ENCODE measurements at regions not wholly inside any gene's neighbourhood (a gene's known extent, or its start where the extent isn't known, plus 50 kb on each side); places are given as distances from the start of the nearest gene placed in this dataset.
"Not testable (repeated sequence)": the region's sequence is repeated elsewhere in the genome, so short reads cannot be mapped to it uniquely, and the experiment has no call there.

GRCh38 chr5:26329562-26330189 is 708.7 kb downstream of the CDH9 start:
- Histone ChIP-seq H3K9me2 (replicated peaks; ENCODE audit: insufficient read depth) (no peaks in the 10 kb centered on the region), H3K4me2 (peak overlapping the region; percentile 47)

GRCh38 chr5:26326153-26326759 is 712.1 kb downstream of the CDH9 start:
- TF ChIP-seq CTCF (IDR thresholded peaks at IDR 0.05; ENCODE audit: poor library complexity) (no peak), EZH2 (IDR thresholded peaks at IDR 0.05; ENCODE audit: borderline replicate concordance) (no peak), EZH2phosphoT487 (IDR thresholded peaks at IDR 0.05; ENCODE audit: low read depth, severe bottlenecking, unreplicated experiment) (no peak)
- no peak for DNase-seq (ENCODE audit: low spot score)
- H3K4me3 ChIP-seq: no peak overlapping the region
- H3K36me3 ChIP-seq (replicated peaks; ENCODE audit: insufficient read depth, low read depth): no peaks in the 10 kb centered on the region
- H2AFZ ChIP-seq: no peak overlapping the region
- 97% methylated on average over 17 of the region's 17 CpGs for WGBS (ENCODE audit: low lambda C conversion rate, missing lambda C conversion rate)
- no peak overlapping the region for H3K4me2 ChIP-seq
- H3K27me3 ChIP-seq: no peaks in the 10 kb centered on the region
- H3K9me3 ChIP-seq (ENCODE audit: low read depth): no peaks in the 10 kb centered on the region
- H3K4me1 ChIP-seq (ENCODE audit: insufficient read depth): no peaks in the 10 kb centered on the region
- no peaks in the 10 kb centered on the region for H4K20me1 ChIP-seq (ENCODE audit: insufficient read depth, poor library complexity, severe bottlenecking)
- H3K79me2 ChIP-seq: no peaks in the 10 kb centered on the region
- H3K27ac ChIP-seq: no peak overlapping the region
- no peaks in the 10 kb centered on the region for H3K9me2 ChIP-seq (replicated peaks; ENCODE audit: insufficient read depth)

More at GRCh38 chr5:26329562-26330189, 708.7 kb downstream of the CDH9 start:
- no peak overlapping the region for H3K4me3 ChIP-seq
- DNase-seq (ENCODE audit: low spot score): peak; percentile 25
- no peaks in the 10 kb centered on the region for H3K27me3 ChIP-seq
- no peak overlapping the region for H2AFZ ChIP-seq
- TF ChIP-seq EZH2phosphoT487 (IDR thresholded peaks at IDR 0.05; ENCODE audit: low read depth, severe bottlenecking, unreplicated experiment) (no peak), EZH2 (IDR thresholded peaks at IDR 0.05; ENCODE audit: borderline replicate concordance) (no peak), CTCF (IDR thresholded peaks at IDR 0.05; ENCODE audit: poor library complexity) (peak; percentile 72)
- no peak overlapping the region for H3K27ac ChIP-seq
- H3K36me3 ChIP-seq (replicated peaks; ENCODE audit: insufficient read depth, low read depth): no peaks in the 10 kb centered on the region
- H4K20me1 ChIP-seq (ENCODE audit: insufficient read depth, poor library complexity, severe bottlenecking): no peaks in the 10 kb centered on the region
- no peaks in the 10 kb centered on the region for H3K4me1 ChIP-seq (ENCODE audit: insufficient read depth)
- no peaks in the 10 kb centered on the region for H3K9me3 ChIP-seq (ENCODE audit: low read depth)
- no peaks in the 10 kb centered on the region for H3K79me2 ChIP-seq
- 21% methylated on average over 4 of the region's 4 CpGs for WGBS (ENCODE audit: low lambda C conversion rate, missing lambda C conversion rate)

- H3K4me1 ChIP-seq (ENCODE audit: insufficient read depth); H4K20me1 ChIP-seq (ENCODE audit: insufficient read depth, poor library complexity, severe bottlenecking); H3K36me3 ChIP-seq (replicated peaks; ENCODE audit: insufficient read depth, low read depth); H3K9me2 ChIP-seq (replicated peaks; ENCODE audit: insufficient read depth); DNase-seq (ENCODE audit: low spot score); H3K9me3 ChIP-seq (ENCODE audit: low read depth); H3K79me2 ChIP-seq; H3K4me3 ChIP-seq; H2AFZ ChIP-seq; H3K27ac ChIP-seq; H3K27me3 ChIP-seq; H3K4me2 ChIP-seq: not testable (repeated sequence)
- WGBS (ENCODE audit: low lambda C conversion rate, missing lambda C conversion rate): 94% methylated on average over 11 of the region's 11 CpGs
Measured at GRCh38 chr5:26325432-26325831, 713.0 kb downstream of the CDH9 start.

GRCh38 chr5:26324273-26324895 is 714.0 kb downstream of the CDH9 start:
- not testable (repeated sequence) for H3K4me1 ChIP-seq (ENCODE audit: insufficient read depth); H3K27ac ChIP-seq; H3K4me3 ChIP-seq; H4K20me1 ChIP-seq (ENCODE audit: insufficient read depth, poor library complexity, severe bottlenecking); H3K9me3 ChIP-seq (ENCODE audit: low read depth); H3K79me2 ChIP-seq; DNase-seq (ENCODE audit: low spot score); H3K4me2 ChIP-seq; H3K27me3 ChIP-seq; H2AFZ ChIP-seq; H3K9me2 ChIP-seq (replicated peaks; ENCODE audit: insufficient read depth); H3K36me3 ChIP-seq (replicated peaks; ENCODE audit: insufficient read depth, low read depth)
- 97% methylated on average over 26 of the region's 41 CpGs for WGBS (ENCODE audit: low lambda C conversion rate, missing lambda C conversion rate)

Data from hepatocyte (in vitro differentiated cells).